ENCODE measurements at regions not wholly inside any gene's neighbourhood (a gene's known extent, or its start where the extent isn't known, plus 50 kb on each side); places are given as distances from the start of the nearest gene placed in this dataset.

DNA sequence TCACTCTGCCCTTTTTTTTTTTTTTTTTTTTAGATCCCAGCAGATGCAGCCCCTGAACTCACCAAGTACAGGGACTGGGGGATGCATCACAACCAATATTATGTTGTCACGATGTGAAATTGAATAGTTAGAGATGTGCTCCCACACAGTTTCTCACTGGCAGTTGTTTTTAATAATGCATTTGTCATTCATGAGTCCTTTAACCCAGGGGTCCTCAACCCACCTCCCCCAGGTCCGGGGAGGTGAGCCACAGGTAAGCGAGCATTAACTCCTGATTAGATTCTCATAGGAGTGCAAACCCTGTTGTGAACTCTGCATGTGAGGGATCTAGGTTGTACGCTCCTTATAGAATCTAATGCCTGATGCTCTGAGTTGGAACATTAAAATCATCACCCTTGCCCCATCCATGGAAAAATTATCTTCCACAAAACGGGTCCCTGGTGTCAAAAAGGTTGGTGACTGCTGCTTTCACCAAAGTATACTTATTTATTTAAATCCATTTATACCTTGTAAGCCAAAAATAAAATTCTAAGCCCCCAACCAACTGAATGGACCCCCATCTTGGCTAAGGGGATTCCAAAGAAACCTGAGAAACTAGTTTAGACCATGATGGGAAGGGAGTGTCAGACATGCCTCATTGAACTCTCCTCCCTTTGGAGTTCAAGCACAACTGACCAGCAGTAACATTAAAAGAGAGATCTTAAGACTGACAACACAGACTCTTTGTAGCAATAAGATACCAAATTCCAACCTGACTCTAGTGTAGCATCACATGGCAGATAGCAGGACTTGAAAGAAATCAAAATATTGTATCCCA lies 119.3 kb upstream of the ATP1A1 start:
- Histone ChIP-seq H3K36me3 (ENCODE audit: control insufficient read depth in 4 of 4, insufficient read depth in 4 of 4, low read length in 4 of 4) (no peaks in the 10 kb centered on the region), H3K27me3 (ENCODE audit: control insufficient read depth in 3 of 3, insufficient read depth in 3 of 3, low read length in 2 of 3) (no peaks in the 10 kb centered on the region), H3K4me1 (ENCODE audit: control insufficient read depth in 5 of 5, insufficient read depth in 5 of 5, low read length in 5 of 5) (no peaks in the 10 kb centered on the region), H3K9me3 (ENCODE audit: control insufficient read depth in 4 of 4, insufficient read depth in 3 of 4, low read length in 3 of 4) (no peaks in the 10 kb centered on the region), H3K27ac (ENCODE audit: low read depth in 1 of 2, low read length in 1 of 2) (no peak overlapping the region), H3K9ac (ENCODE audit: insufficient read depth in 1 of 2, low read length in 2 of 2) (no peak overlapping the region), H3K4me3 (no peak overlapping the region)
- ATAC-seq (ENCODE audit: insufficient read depth, low FRiP score) (no peak), DNase-seq (no peak)
- TF ChIP-seq, protein P1, sequence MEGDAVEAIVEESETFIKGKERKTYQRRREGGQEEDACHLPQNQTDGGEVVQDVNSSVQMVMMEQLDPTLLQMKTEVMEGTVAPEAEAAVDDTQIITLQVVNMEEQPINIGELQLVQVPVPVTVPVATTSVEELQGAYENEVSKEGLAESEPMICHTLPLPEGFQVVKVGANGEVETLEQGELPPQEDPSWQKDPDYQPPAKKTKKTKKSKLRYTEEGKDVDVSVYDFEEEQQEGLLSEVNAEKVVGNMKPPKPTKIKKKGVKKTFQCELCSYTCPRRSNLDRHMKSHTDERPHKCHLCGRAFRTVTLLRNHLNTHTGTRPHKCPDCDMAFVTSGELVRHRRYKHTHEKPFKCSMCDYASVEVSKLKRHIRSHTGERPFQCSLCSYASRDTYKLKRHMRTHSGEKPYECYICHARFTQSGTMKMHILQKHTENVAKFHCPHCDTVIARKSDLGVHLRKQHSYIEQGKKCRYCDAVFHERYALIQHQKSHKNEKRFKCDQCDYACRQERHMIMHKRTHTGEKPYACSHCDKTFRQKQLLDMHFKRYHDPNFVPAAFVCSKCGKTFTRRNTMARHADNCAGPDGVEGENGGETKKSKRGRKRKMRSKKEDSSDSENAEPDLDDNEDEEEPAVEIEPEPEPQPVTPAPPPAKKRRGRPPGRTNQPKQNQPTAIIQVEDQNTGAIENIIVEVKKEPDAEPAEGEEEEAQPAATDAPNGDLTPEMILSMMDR (IDR thresholded peaks at IDR 0.05; ENCODE audit: control extremely low read depth, extremely low read depth), result no peak
- 93 to 95% methylated on average over 5 of the region's 5 CpGs for WGBS, 2 donors

DNA sequence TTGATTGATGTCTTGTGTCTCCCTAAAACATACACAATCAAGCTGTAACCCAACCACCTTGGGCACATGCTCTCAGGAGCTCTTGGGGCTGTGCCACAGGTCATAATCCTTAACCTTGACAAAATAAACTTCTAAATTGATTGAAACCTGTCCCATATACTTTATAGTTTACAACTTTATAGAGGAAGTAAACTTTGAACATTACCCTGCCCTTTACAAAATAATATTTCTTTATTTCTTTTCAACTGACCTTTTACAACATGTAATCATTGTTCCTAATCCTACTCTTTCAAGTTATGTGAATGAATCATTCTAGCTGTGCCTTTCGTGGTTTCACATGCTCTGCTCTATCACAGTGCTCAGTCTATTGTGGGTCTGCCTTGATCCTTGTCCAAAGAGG lies 118.3 kb upstream of the ATP1A1 start:
- Histone ChIP-seq H3K36me3 (ENCODE audit: control insufficient read depth in 4 of 4, insufficient read depth in 4 of 4, low read length in 4 of 4) (no peaks in the 10 kb centered on the region), H3K4me3 (no peak overlapping the region), H3K27ac (ENCODE audit: low read depth in 1 of 2, low read length in 1 of 2) (no peak overlapping the region), H3K9me3 (ENCODE audit: control insufficient read depth in 4 of 4, insufficient read depth in 3 of 4, low read length in 3 of 4) (no peaks in the 10 kb centered on the region), H3K27me3 (ENCODE audit: control insufficient read depth in 3 of 3, insufficient read depth in 3 of 3, low read length in 2 of 3) (no peaks in the 10 kb centered on the region), H3K4me1 (ENCODE audit: control insufficient read depth in 5 of 5, insufficient read depth in 5 of 5, low read length in 5 of 5) (no peaks in the 10 kb centered on the region), H3K9ac (ENCODE audit: insufficient read depth in 1 of 2, low read length in 2 of 2) (no peak overlapping the region)
- TF ChIP-seq, protein P1 (IDR thresholded peaks at IDR 0.05; ENCODE audit: control extremely low read depth, extremely low read depth), result no peak
- WGBS, 2 donors, result 67 to 83% methylated on average over 1 of the region's 1 CpG
- DNase-seq (no peak), ATAC-seq (ENCODE audit: insufficient read depth, low FRiP score) (no peak)

GRCh38 chr1:116255486-116256285 lies 117.4 kb upstream of the ATP1A1 start:
- TF ChIP-seq, protein P1 (IDR thresholded peaks at IDR 0.05; ENCODE audit: control extremely low read depth, extremely low read depth), result no peak
- Histone ChIP-seq H3K4me3 (no peak overlapping the region), H3K9ac (ENCODE audit: insufficient read depth in 1 of 2, low read length in 2 of 2) (no peak overlapping the region), H3K27ac (ENCODE audit: low read depth in 1 of 2, low read length in 1 of 2) (no peak overlapping the region), H3K4me1 (ENCODE audit: control insufficient read depth in 5 of 5, insufficient read depth in 5 of 5, low read length in 5 of 5) (no peaks in the 10 kb centered on the region), H3K27me3 (ENCODE audit: control insufficient read depth in 3 of 3, insufficient read depth in 3 of 3, low read length in 2 of 3) (no peaks in the 10 kb centered on the region), H3K36me3 (ENCODE audit: control insufficient read depth in 4 of 4, insufficient read depth in 4 of 4, low read length in 4 of 4) (no peaks in the 10 kb centered on the region), H3K9me3 (ENCODE audit: control insufficient read depth in 4 of 4, insufficient read depth in 3 of 4, low read length in 3 of 4) (no peaks in the 10 kb centered on the region)
- 68 to 78% methylated on average over 6 of the region's 6 CpGs for WGBS, 2 donors
- DNase-seq (peak in 2 of 3 donors; percentile 16 to 26), ATAC-seq (ENCODE audit: insufficient read depth, low FRiP score) (no peak)

Data from lung (tissue), 11 donors.